ENCODE measurements at regions not wholly inside any gene's neighbourhood (a gene's known extent, or its start where the extent isn't known, plus 50 kb on each side); places are given as distances from the start of the nearest gene placed in this dataset.

- DNase-seq (ENCODE audit: low spot score), result no peak
These were observed 71.1 kb upstream of the MROH9 start for GRCh38 chr1:170864238-170864637.

- no peak for DNase-seq (ENCODE audit: low spot score)
These were observed 70.3 kb upstream of the MROH9 start for GRCh38 chr1:170864876-170865538.

GRCh38 chr1:170866646-170867045 lies 68.7 kb upstream of the MROH9 start:
- DNase-seq (ENCODE audit: low spot score), result no peak

- no peak for DNase-seq (ENCODE audit: low spot score)
These were observed 63.5 kb upstream of the MROH9 start for GRCh38 chr1:170871868-170872267.

GRCh38 chr1:170872663-170873062 lies 62.7 kb upstream of the MROH9 start:
- no peak for DNase-seq (ENCODE audit: low spot score)

GRCh38 chr1:170874671-170875070 lies 60.7 kb upstream of the MROH9 start:
- no peak for DNase-seq (ENCODE audit: low spot score)

- peak; percentile 23 for DNase-seq (ENCODE audit: low spot score)
These were observed 53.8 kb upstream of the MROH9 start for GRCh38 chr1:170881268-170882265.

Data from HT-29 (cell line).